Lung (tissue), 11 donors: ENCODE measurements at regions not wholly inside any gene's neighbourhood (a gene's known extent, or its start where the extent isn't known, plus 50 kb on each side); places are given as distances from the start of the nearest gene placed in this dataset.

Source experiments
- ATAC-seq: fragments of 200-7000 bp; cut with Tn5 transposase; one replicate; pipeline ENCODE4 v1.9.1; 2020; ENCODE audit warnings: moderate number of reproducible peaks; ENCODE audit not compliant: insufficient read depth, low FRiP score
- DNase-seq, 3 donors: peaks; one replicate each; pipeline ENCODE4 v3.0.0-alpha.2; 2013 to 2017
- H3K27ac ChIP-seq, 2 donors: one replicate each; pipeline ENCODE4 v1.5.1; 2013; ENCODE audit warnings: mild to moderate bottlenecking in 2 of 2, moderate library complexity in 2 of 2, control low read depth in 1 of 2, inconsistent platforms in 1 of 2, low read depth in 1 of 2, low read length in 1 of 2
- H3K27me3 ChIP-seq, 3 donors: one replicate each; pipeline ENCODE4 v1.5.1; 2013; ENCODE audit warnings: low read length in 2 of 3; ENCODE audit not compliant: control insufficient read depth in 3 of 3, insufficient read depth in 3 of 3
- H3K36me3 ChIP-seq, 4 donors: one replicate each; pipeline ENCODE4 v1.5.1; 2013; ENCODE audit warnings: low read length in 4 of 4, mild to moderate bottlenecking in 1 of 4, moderate library complexity in 1 of 4; ENCODE audit not compliant: control insufficient read depth in 4 of 4, insufficient read depth in 4 of 4
- H3K4me1 ChIP-seq, 5 donors: one replicate each; pipeline ENCODE4 v1.5.1; 2013; ENCODE audit warnings: low read length in 5 of 5, mild to moderate bottlenecking in 2 of 5, moderate library complexity in 1 of 5; ENCODE audit not compliant: control insufficient read depth in 5 of 5, insufficient read depth in 5 of 5
- H3K4me3 ChIP-seq: one replicate; pipeline ENCODE4 v1.5.1; 2013; ENCODE audit warnings: mild to moderate bottlenecking, control low read depth, moderate library complexity
- H3K9ac ChIP-seq, 2 donors: one replicate each; pipeline ENCODE4 v1.5.1; 2013; ENCODE audit warnings: low read length in 2 of 2, control low read depth in 1 of 2; ENCODE audit not compliant: insufficient read depth in 1 of 2
- H3K9me3 ChIP-seq, 4 donors: one replicate each; pipeline ENCODE4 v1.5.1; 2013; ENCODE audit warnings: low read length in 3 of 4, mild to moderate bottlenecking in 1 of 4, moderate library complexity in 1 of 4; ENCODE audit not compliant: control insufficient read depth in 4 of 4, insufficient read depth in 3 of 4
- CTCF ChIP-seq: IDR thresholded peaks from 2 replicates; pipeline ENCODE4 v1.5.1; 2012; ENCODE audit warnings: mild to moderate bottlenecking; ENCODE audit errors: control extremely low read depth, extremely low read depth
- WGBS, 2 donors: extraction: QIAGEN DNeasy Blood & Tissue Kit; methylation state at CpG; one replicate each; pipeline ENCODE4 v1.1.7; 2013; 5-methylcytosine and 5-hydroxymethylcytosine counted together
- donor health status: control.
- donor health status: control.
- donor health status: Bipolar disorder and iron deficiency.
- donor health status: healthy.
- donor health status: DM: yes; HTN: yes; CAD: no.

DNA sequence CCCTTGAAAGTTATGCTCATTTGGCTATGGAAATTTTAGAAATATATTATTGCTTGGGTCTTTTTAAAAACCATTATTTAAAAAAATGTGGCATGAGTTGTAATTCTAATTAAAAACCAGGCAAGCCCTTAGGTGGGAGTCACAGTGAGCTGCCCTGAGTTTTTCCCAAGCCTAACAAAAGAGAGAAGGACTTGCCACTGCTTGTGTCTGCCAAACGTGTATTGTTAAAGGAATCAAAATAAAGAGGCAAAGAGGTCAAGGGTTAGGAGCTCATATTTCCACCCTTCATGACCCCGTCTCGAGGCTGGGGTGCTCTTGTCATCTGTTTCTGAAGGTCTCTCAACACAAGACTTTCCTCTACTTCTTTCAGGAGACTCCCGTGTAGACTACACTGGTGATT is 321.1 kb downstream of the ZIC1 start:
- no peaks in the 10 kb centered on the region for H3K36me3 ChIP-seq
- no peak overlapping the region for H3K4me3 ChIP-seq
- H3K27ac ChIP-seq, result no peak overlapping the region
- DNase-seq (no peak), ATAC-seq (no peak)
- no peak overlapping the region for H3K9ac ChIP-seq
- 45 to 53% methylated on average over 4 of the region's 4 CpGs for WGBS, 2 donors
- H3K9me3 ChIP-seq, result no peaks in the 10 kb centered on the region
- peaks cover 0 to 3% (median 0%) of the 10 kb centered on the region in 5 donors for H3K4me1 ChIP-seq
- TF ChIP-seq CTCF, result no peak
- H3K27me3 ChIP-seq, result no peaks in the 10 kb centered on the region

DNA sequence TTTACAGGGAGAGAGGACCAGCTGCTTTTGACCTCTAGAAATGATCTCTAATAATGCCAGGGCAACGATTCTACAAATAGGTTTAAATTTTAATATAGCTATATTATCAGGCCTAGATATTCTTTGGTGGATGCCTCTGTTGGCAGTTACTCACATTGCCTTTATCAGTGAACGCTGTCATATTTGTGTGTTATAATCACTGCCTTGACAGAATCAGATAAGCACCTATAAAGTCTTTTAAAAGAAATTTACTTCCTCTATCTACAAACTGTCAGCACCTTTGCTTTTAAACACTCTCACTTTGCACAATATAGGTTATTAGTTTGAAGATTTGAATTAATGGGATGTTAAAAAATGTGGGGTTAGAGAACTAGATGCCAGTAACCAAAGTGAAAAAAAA is 324.1 kb downstream of the ZIC1 start:
- DNase-seq (no peak), ATAC-seq (no peak)
- H3K36me3 ChIP-seq, result no peaks in the 10 kb centered on the region
- TF ChIP-seq CTCF, result no peak
- no peak overlapping the region for H3K27ac ChIP-seq
- no peaks in the 10 kb centered on the region for H3K9me3 ChIP-seq
- WGBS, 2 donors, result 32 to 55% methylated on average over 2 of the region's 2 CpGs
- no peaks in the 10 kb centered on the region for H3K27me3 ChIP-seq
- H3K4me3 ChIP-seq, result no peak overlapping the region
- H3K9ac ChIP-seq, result no peak overlapping the region
- H3K4me1 ChIP-seq, result peaks cover 0 to 3% (median 0%) of the 10 kb centered on the region in 5 donors

DNA sequence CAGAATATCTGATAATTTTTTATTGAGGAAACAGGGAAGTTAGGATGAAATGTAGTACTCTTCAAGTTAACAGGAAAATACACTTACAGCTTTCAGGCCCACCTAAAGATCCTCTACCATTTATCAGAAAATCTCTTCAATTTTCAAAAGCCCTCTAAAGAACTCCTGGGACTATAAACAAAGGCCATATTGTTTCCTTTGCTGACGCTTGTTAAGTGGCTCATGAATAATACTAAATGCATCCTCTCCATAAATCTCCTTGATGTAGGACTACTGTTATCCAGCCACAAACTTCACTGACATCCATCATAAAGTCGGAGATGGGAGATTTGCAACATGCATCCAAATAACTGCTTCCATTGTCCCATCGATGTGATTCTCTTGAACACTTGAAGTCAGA is 326.5 kb downstream of the ZIC1 start:
- no peak for DNase-seq
- 61 to 67% methylated on average over 3 of the region's 3 CpGs for WGBS, 2 donors
- Histone ChIP-seq H3K4me1 (peaks cover 0 to 3% (median 0%) of the 10 kb centered on the region in 5 donors), H3K27me3 (no peaks in the 10 kb centered on the region), H3K9ac (no peak overlapping the region), H3K9me3 (no peaks in the 10 kb centered on the region), H3K4me3 (no peak overlapping the region), H3K27ac (no peak overlapping the region), H3K36me3 (no peaks in the 10 kb centered on the region)
- no peak for ATAC-seq
- TF ChIP-seq CTCF, result no peak

- Histone ChIP-seq H3K4me1 (peaks cover 0 to 3% (median 0%) of the 10 kb centered on the region in 5 donors), H3K27me3 (no peaks in the 10 kb centered on the region), H3K4me3 (no peak overlapping the region), H3K36me3 (no peaks in the 10 kb centered on the region), H3K9ac (no peak overlapping the region), H3K27ac (no peak overlapping the region), H3K9me3 (no peaks in the 10 kb centered on the region)
- no peak for TF ChIP-seq CTCF
- DNase-seq (no peak), ATAC-seq (no peak)
- 24 to 32% methylated on average over 2 of the region's 2 CpGs for WGBS, 2 donors
Measured at GRCh38 chr3:147736226-147736625, 327.1 kb downstream of the ZIC1 start.
